HL-60 (cell line): ENCODE measurements at regions not wholly inside any gene's neighbourhood (a gene's known extent, or its start where the extent isn't known, plus 50 kb on each side); places are given as distances from the start of the nearest gene placed in this dataset.

Experiments
- DNase-seq, 2 experiments: peaks; one replicate each; pipeline ENCODE4 v3.0.0-alpha.2; 2010 to 2020; ENCODE audit warnings: low read depth in 1 of 2, low spot score in 1 of 2
- H3K27ac ChIP-seq: fragments of 250-450 bp; sonication (Bioruptor Pico); replicated peaks from 2 replicates; pipeline ENCODE4 v1.5.1; 2020; ENCODE audit warnings: mild to moderate bottlenecking, moderate library complexity
- H3K27me3 ChIP-seq: fragments of 250-450 bp; sonication (Bioruptor Pico); 2 replicates; pipeline ENCODE4 v1.5.1; 2021; ENCODE audit warnings: mild to moderate bottlenecking, moderate library complexity; ENCODE audit not compliant: insufficient read depth, poor library complexity, severe bottlenecking
- H3K4me3 ChIP-seq: replicated peaks from 2 replicates; pipeline ENCODE4 v1.5.1; 2011; ENCODE audit warnings: mild to moderate bottlenecking, control low read depth, low read length; ENCODE audit not compliant: insufficient read depth
- CTCF ChIP-seq: IDR thresholded peaks from one replicate; pipeline ENCODE4 v1.5.1; 2011; ENCODE audit warnings: low read length, control low read depth, inconsistent platforms; ENCODE audit not compliant: insufficient read depth
- GABPA ChIP-seq: IDR thresholded peaks from 2 replicates; pipeline ENCODE4 v1.6.1; 2012; ENCODE audit warnings: low read depth
- POLR2AphosphoS5 ChIP-seq: IDR thresholded peaks from 2 replicates; pipeline ENCODE4 v1.6.1; 2012; ENCODE audit warnings: low read depth
- REST ChIP-seq: IDR thresholded peaks from 2 replicates; pipeline ENCODE4 v1.6.1; 2012; ENCODE audit warnings: low read depth; ENCODE audit not compliant: insufficient replicate concordance
- SPI1 ChIP-seq: IDR thresholded peaks from 2 replicates; pipeline ENCODE4 v1.6.1; 2012; ENCODE audit warnings: low read depth, mild to moderate bottlenecking, borderline replicate concordance

GRCh38 chr2:240202586-240202985 lies 62.1 kb upstream of the OTOS start:
- H3K27me3 ChIP-seq = peaks cover 2% of the 10 kb centered on the region
- DNase-seq = no peak
- no peak overlapping the region for H3K27ac ChIP-seq
- TF ChIP-seq SPI1 (no peak), REST (no peak), GABPA (no peak), POLR2AphosphoS5 (no peak), CTCF (no peak)
- no peak overlapping the region for H3K4me3 ChIP-seq

GRCh38 chr2:240203031-240203787 lies 62.8 kb upstream of the OTOS start:
- no peak for DNase-seq
- peaks cover 2% of the 10 kb centered on the region for H3K27me3 ChIP-seq
- no peak overlapping the region for H3K27ac ChIP-seq
- TF ChIP-seq GABPA = no peak
- no peak for TF ChIP-seq CTCF
- TF ChIP-seq SPI1 = no peak
- no peak for TF ChIP-seq POLR2AphosphoS5
- no peak for TF ChIP-seq REST
- H3K4me3 ChIP-seq = no peak overlapping the region

- H3K27ac ChIP-seq = no peak overlapping the region
- no peak for DNase-seq
- H3K4me3 ChIP-seq = no peak overlapping the region
- H3K27me3 ChIP-seq = peaks cover 2% of the 10 kb centered on the region
- TF ChIP-seq REST (no peak), POLR2AphosphoS5 (no peak), GABPA (no peak), SPI1 (no peak), CTCF (no peak)
Measured at GRCh38 chr2:240203788-240204270, 63.4 kb upstream of the OTOS start.
